ENCODE measurements at regions not wholly inside any gene's neighbourhood (a gene's known extent, or its start where the extent isn't known, plus 50 kb on each side); places are given as distances from the start of the nearest gene placed in this dataset.

DNA sequence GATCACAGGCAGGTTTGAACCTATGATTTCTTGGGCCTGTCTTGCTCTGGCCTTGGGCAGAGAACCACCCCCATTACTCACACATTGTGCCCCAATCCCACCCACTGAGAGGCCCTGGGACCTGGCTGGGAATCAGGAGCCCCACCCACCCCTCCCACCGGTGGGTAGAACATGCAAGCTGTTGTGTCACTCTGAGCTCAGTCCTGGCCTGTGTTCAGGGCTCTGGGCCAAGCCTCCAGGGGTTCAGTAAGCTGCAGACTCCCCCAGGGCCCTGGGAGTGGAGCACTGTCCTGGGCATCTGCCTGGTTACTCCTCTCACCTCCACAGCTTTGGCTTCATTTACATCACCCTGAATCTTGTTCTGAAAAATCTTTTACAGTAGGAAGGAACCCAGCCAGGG lies 270.5 kb downstream of the RRAGC start:
- TF ChIP-seq TAF1 (IDR thresholded peaks at IDR 0.05; ENCODE audit: borderline replicate concordance, insufficient read depth, low read length) (no peak), POLR2AphosphoS5 (IDR thresholded peaks at IDR 0.05; ENCODE audit: low read depth, low read length) (no peak), FOXP2 (optimal IDR thresholded peaks at IDR 0.05; ENCODE audit: borderline replicate concordance, extremely low read depth, extremely low read length, insufficient read depth) (no peak), SIN3A (IDR thresholded peaks at IDR 0.05; ENCODE audit: borderline replicate concordance, insufficient read depth, low read length) (no peak)
- TF ChIP-seq, protein P1, sequence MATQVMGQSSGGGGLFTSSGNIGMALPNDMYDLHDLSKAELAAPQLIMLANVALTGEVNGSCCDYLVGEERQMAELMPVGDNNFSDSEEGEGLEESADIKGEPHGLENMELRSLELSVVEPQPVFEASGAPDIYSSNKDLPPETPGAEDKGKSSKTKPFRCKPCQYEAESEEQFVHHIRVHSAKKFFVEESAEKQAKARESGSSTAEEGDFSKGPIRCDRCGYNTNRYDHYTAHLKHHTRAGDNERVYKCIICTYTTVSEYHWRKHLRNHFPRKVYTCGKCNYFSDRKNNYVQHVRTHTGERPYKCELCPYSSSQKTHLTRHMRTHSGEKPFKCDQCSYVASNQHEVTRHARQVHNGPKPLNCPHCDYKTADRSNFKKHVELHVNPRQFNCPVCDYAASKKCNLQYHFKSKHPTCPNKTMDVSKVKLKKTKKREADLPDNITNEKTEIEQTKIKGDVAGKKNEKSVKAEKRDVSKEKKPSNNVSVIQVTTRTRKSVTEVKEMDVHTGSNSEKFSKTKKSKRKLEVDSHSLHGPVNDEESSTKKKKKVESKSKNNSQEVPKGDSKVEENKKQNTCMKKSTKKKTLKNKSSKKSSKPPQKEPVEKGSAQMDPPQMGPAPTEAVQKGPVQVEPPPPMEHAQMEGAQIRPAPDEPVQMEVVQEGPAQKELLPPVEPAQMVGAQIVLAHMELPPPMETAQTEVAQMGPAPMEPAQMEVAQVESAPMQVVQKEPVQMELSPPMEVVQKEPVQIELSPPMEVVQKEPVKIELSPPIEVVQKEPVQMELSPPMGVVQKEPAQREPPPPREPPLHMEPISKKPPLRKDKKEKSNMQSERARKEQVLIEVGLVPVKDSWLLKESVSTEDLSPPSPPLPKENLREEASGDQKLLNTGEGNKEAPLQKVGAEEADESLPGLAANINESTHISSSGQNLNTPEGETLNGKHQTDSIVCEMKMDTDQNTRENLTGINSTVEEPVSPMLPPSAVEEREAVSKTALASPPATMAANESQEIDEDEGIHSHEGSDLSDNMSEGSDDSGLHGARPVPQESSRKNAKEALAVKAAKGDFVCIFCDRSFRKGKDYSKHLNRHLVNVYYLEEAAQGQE (IDR thresholded peaks at IDR 0.05; ENCODE audit: insufficient read depth in 1 of 2, low read depth in 2 of 2, low read length in 2 of 2): no peak

DNA sequence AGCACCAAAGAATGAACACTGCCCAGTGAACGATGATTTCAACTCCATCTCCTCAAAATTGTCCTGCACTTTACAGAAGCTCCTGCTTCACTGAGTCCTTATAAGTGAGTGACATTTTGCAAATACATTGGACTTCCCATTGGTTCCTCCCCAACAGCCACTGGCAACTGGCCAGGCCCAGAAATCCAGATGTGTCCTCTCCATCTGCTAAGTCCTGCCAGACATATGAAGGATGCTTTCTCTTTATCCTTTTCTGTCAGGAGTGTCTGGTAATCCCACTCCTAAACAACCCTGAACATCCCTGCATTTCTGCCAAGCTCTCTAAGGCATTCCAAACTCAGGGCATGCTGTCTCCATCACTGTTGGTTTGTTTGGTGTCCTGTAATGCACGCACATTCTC lies 271.8 kb downstream of the RRAGC start:
- TF ChIP-seq POLR2AphosphoS5 (IDR thresholded peaks at IDR 0.05; ENCODE audit: low read depth, low read length): no peak
- no peak for TF ChIP-seq SIN3A (IDR thresholded peaks at IDR 0.05; ENCODE audit: borderline replicate concordance, insufficient read depth, low read length)
- TF ChIP-seq, protein P1 (IDR thresholded peaks at IDR 0.05; ENCODE audit: insufficient read depth in 1 of 2, low read depth in 2 of 2, low read length in 2 of 2): no peak
- no peak for TF ChIP-seq TAF1 (IDR thresholded peaks at IDR 0.05; ENCODE audit: borderline replicate concordance, insufficient read depth, low read length)
- TF ChIP-seq FOXP2 (optimal IDR thresholded peaks at IDR 0.05; ENCODE audit: borderline replicate concordance, extremely low read depth, extremely low read length, insufficient read depth): no peak

DNA sequence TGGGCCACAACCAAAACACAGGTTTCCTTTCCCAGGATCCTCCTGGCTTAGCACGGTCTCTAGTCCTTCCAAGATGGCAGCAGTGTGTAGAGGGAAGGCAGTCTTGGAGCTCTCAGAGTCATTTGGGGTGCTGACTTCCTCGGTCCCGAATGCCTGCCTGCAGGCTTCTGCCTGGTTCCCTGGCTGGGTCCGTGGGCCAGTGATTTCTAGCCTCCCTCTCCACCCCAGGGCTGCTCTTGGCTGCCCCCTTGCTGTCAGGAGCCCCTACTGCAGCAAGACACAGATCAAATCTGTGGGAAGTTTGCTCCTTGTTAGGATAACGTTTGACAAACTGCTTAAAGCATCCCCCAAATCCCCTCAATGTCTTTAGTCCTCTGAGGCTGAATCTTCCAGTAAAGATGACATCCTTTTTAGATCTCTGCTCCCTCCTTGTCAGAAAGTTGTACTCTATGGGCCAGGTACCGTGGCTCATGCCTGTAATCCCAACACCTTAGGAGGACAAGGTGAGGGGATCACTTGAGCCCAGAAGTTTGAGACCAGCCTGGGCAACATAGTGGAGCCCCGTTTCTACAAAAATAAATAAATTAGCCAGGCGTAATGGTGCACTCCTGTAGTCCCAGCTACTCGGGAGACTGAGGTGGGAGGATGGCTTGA lies 272.5 kb downstream of the RRAGC start:
- TF ChIP-seq POLR2AphosphoS5 (IDR thresholded peaks at IDR 0.05; ENCODE audit: low read depth, low read length) (no peak), SIN3A (IDR thresholded peaks at IDR 0.05; ENCODE audit: borderline replicate concordance, insufficient read depth, low read length) (no peak)
- TF ChIP-seq, protein P1 (IDR thresholded peaks at IDR 0.05; ENCODE audit: insufficient read depth in 1 of 2, low read depth in 2 of 2, low read length in 2 of 2): no peak

DNA sequence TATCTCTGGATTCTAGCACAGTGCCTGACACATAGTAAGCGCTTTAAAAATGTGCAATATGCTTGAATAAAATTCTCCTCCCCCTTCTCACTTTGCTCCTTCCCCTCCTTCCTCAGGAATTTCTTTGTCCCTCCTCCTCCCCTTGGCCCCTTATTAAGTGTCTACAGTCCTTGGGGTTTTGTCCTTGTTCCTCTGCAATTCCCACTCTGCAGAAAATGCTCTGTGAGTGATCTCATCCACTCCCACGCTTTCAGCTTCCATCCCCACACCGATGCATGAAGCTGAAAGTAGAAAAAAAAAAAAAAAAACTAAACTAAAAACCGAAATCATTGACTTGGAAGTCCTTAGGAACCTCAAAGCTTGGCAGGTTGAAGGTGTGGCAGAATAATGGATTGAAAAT lies 273.6 kb downstream of the RRAGC start:
- TF ChIP-seq, protein P1 (IDR thresholded peaks at IDR 0.05; ENCODE audit: insufficient read depth in 1 of 2, low read depth in 2 of 2, low read length in 2 of 2): no peak
- no peak for TF ChIP-seq TAF1 (IDR thresholded peaks at IDR 0.05; ENCODE audit: borderline replicate concordance, insufficient read depth, low read length)
- TF ChIP-seq POLR2AphosphoS5 (IDR thresholded peaks at IDR 0.05; ENCODE audit: low read depth, low read length): no peak
- TF ChIP-seq FOXP2 (optimal IDR thresholded peaks at IDR 0.05; ENCODE audit: borderline replicate concordance, extremely low read depth, extremely low read length, insufficient read depth): no peak
- TF ChIP-seq SIN3A (IDR thresholded peaks at IDR 0.05; ENCODE audit: borderline replicate concordance, insufficient read depth, low read length): no peak

DNA sequence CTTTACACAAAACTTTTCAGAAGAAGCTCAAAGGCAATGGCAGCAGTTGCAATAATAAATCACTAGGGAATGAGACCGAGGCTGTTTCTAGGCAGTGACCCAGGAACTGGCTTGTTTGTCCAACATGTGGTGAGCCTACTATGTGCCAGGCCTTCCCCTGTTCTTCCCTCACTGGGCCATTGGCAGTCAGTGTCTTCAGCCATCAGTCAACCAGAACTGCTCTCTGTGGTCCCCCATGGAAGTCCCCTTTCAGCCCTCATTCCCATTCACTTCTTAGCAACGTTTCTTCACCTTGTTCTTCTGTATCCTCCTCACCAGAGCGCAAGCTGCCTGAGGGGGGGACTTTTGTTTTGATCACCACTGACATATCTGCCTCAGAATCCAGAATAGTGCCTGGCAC lies 274.1 kb downstream of the RRAGC start:
- TF ChIP-seq, protein P1 (IDR thresholded peaks at IDR 0.05; ENCODE audit: insufficient read depth in 1 of 2, low read depth in 2 of 2, low read length in 2 of 2): no peak
- TF ChIP-seq TAF1 (IDR thresholded peaks at IDR 0.05; ENCODE audit: borderline replicate concordance, insufficient read depth, low read length) (no peak), SIN3A (IDR thresholded peaks at IDR 0.05; ENCODE audit: borderline replicate concordance, insufficient read depth, low read length) (no peak), POLR2AphosphoS5 (IDR thresholded peaks at IDR 0.05; ENCODE audit: low read depth, low read length) (no peak), FOXP2 (optimal IDR thresholded peaks at IDR 0.05; ENCODE audit: borderline replicate concordance, extremely low read depth, extremely low read length, insufficient read depth) (no peak)

All from PFSK-1 (cell line).